HG03457 (cell line): ENCODE measurements at regions not wholly inside any gene's neighbourhood (a gene's known extent, or its start where the extent isn't known, plus 50 kb on each side); places are given as distances from the start of the nearest gene placed in this dataset.

Source experiments
- ATAC-seq: cut with Tn5 transposase; IDR thresholded peaks from one replicate; pipeline ENCODE4 v1.9.1; 2021; ENCODE audit warnings: moderate number of reproducible peaks; ENCODE audit not compliant: unreplicated experiment

DNA sequence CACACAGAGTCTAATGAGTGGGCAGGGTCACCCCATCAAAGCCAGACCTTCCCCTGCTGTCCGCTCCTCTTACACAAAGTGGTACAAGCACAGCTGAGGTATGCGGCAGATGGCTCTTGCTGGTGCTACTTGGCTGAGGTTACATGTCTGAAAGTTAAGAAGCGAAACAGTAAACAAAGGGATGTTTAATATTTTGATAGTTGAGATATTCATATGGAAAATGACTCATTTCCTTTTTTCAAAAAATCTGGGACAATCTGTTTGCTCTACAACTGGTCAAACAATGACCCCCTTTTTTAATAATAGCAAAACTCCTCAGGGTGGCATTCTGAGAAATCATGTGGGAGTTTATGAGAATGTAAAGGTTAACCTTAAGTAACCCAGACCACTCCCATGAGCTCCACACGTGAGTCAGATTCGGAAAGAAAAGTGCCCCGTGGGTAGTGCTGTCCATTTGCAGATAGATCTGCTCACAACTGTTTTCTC lies 245.3 kb downstream of the TBXT start:
- no peak for ATAC-seq

DNA sequence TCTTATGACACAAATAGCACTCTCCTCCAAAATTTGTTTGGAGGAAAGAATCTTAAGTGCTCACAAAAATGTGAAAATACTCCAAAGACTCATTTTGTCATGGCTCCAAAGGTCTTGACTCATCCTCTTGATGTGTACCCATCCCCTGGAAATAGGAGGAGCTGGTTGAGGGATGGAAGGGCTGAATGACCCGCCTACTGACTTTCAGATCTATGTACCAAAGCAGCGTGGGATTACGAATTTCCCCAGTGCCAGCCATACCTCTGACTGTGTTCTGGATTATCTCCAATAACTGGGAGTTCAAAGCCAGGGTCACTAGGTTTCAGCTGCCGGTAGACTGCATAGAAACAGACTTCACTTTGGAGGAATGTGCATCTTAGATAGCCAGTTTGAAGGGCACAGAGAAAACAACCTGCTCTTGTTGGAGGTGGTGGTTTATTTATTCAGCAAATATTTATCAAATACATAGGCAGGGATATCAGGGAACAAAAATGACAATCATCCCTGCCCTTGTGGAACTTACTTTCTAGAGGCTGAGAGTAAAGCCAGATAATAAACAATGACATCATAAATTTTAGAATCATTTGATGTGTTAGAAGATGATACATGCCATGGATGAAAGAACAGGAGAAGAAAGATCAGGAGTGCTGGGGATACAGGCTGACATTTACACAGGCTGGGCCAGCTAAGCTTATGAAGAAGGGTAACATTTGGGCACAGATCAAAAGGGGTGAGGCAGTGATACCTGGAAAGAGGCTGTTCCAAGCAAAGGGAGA lies 246.6 kb downstream of the TBXT start:
- no peak for ATAC-seq

- ATAC-seq = no peak
Observed at GRCh38 chr6:165917576-165917975, 250.1 kb downstream of the TBXT start.

GRCh38 chr6:165915022-165915770 lies 252.2 kb upstream of the PDE10A start:
- ATAC-seq = no peak

- no peak for ATAC-seq
Observed at GRCh38 chr6:165913676-165914570, 250.9 kb upstream of the PDE10A start.

DNA sequence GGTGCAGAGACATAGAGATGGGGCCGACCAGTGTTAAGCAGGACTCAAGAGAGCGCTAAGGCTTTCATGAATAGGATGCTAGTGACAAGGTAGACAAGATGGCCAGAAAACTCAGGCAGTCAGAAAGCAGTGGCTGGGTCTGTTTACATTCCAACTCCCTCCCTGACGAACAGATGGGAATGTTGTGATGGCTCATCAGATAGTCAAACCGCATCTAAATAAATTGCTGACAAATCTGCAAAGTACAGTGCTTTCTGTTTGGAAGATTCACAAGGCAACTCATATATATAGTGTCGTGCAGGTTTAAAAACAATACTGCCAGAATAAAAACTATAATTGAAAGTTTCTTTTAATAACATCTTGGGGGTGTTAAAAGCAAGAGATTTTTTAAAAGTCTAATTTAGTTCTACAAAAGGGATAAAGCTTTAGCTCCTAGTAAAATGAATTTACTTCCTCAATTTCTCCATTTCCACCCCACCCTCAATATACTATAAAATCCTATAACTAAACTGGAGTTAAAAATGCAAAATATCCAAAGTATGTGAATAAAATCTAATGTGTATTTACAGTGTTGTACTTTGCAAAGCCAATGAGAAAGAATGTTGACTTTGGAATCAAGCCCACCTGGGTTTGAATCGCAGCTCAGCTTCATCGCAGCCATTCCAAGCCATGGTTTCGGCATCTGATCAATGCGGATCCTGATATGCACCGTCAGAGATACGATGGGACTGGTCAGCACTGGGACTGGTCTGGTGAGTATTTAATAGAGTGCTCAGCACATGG lies 247.3 kb upstream of the PDE10A start:
- ATAC-seq = no peak

DNA sequence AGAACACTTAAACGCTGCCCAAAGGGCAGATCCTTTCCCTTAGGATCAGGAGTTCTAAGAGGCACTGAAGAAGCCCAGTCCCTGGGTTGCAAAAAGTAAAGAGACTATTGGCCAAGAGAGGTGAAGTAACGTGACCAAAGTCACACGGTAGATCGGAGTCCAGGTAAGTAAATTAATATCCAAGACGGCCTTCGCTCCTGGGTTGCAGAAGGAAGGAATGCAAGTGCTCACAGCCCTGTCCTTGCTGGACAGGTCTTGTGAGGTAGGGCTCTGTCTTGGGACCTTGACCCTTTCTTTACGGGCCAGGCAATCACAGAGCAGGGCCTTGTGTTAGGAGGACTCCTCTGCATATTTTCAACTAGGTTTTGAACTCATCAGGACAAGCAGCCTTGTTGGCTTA lies 243.7 kb upstream of the PDE10A start:
- no peak for ATAC-seq

DNA sequence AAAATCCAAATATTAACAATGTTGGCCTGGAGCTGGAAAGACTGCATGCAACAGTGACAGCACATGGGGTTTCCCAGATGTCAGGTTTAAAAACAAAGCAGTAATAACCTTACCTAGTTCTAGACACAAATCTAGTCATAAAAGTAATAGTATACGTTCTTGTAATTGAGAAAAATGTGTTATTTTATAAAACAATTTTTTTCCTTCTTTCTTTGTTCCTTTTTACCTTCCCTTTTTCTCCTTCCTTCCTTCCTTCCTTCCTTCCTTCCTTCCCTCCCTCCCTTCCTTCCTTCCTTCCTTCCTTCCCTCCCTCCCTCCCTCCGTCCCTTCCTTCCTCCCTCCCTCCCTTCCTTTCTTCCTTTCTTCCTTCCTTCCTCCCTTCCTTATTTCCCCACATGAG lies 242.7 kb upstream of the PDE10A start:
- ATAC-seq = no peak

GRCh38 chr6:165900970-165901369 lies 237.9 kb upstream of the PDE10A start:
- ATAC-seq = no peak

DNA sequence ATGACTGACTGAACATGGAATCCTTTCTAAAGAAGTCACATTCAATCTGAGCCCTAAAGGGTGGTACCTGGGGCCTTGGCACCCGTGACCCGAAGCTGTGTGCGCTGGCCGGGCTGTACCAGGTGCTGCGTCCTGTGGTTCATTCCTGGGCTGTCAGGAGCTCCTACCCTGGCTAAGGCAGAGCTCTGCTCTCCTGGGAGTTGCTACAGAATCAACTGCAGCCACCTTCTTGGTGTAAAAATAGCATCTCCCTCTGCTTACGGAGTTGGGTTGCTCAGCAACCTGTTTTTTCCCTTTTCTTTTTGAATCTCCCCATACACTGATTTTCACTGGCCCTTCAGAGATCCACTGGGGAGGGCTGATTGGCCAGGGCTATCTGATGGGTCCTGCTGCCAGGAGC lies 236.6 kb upstream of the PDE10A start:
- no peak for ATAC-seq

GRCh38 chr6:165895421-165896165 lies 232.6 kb upstream of the PDE10A start:
- no peak for ATAC-seq

GRCh38 chr6:165894171-165894825 lies 231.3 kb upstream of the PDE10A start:
- no peak for ATAC-seq

DNA sequence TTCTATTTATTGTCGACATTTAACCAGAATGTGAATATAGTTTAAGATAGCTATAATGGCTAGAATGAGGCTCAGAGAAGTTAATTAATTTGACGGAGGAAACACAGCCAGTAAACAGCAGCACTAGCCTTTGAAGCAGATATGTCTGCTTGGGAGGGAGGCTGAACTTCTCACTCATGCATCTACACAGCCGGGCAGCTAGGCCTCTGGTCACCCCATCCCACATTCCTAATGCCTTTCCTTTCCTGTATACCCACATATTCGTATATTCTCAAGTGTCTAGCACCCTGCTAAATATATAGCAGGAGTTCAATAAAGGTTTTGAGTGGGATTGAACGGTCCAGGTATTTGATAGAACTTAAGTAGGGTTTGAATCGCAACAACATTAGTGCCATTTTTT lies 230.4 kb upstream of the PDE10A start:
- no peak for ATAC-seq

GRCh38 chr6:165891320-165891719 lies 228.3 kb upstream of the PDE10A start:
- ATAC-seq = no peak

DNA sequence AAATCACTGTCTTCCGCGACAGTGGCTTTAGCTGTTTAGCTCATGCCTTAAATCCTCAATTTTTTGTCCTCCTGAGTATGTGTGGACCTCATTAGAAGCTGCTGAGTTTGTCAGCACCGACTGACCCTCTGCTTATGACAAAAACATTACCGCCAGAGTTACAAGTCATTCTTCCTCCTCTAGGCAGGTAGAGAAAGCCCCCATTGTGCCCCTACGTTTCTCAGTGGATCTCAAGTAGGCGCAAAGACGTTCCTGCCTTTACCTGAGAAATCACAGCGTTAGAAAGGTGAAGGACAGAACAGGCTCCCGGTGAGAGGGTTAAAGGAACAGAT lies 227.3 kb upstream of the PDE10A start:
- no peak for ATAC-seq

DNA sequence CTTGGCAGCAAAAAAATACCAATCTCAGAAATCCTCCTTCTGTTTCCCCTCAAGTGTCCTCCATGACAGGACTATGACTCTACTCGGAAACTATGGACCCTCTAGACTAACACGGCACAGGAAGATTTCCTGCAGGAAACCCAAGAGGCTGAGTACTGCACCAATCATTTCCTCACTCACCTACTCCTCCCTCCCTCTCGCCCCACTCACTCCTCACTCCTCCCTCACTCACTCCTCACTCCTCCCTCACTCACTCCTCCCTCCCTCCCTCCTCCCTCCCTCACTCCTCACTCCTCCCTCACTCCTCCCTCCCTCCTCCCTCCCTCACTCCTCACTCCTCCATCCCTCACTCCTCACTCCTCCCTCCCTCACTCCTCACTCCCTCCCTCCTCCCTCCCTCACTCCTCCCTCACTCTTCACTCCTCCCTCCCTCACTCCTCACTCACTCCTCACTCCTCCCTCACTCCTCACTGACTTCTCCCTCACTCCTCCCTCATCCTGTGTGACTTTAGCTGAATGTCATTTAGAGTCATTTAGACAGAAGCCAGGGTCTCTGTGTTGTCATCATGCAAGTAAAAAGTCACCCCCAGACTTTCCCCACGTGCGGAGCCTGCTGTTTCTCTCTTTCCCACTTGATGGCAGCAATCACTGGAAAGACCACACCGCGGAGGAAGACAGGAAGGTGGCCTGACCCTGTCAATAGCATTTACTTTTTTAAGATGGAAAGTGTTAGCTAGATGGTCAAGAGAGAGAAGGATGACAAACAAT lies 226.8 kb upstream of the PDE10A start:
- no peak for ATAC-seq

DNA sequence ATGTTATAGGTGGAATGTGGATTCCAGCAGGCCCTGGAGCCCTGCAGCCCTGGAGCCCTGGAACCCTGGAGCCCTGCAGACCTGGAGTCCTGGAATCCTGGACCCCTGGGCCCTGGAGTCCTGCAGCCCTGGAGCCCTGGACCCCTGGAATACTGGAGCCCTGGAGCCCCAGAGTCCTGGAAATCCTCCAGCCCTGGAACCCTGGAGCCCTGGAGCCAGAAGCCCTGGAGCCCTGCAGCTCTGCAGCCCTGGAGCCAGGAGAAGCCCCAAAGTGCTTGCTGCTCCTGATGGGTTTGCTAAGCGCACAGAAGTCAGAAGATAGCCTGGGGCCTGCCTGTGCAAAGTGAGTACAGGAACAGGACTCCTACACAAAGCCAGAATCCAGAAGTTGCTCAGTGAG lies 223.1 kb upstream of the PDE10A start:
- ATAC-seq = no peak
